ENCODE measurements at regions not wholly inside any gene's neighbourhood (a gene's known extent, or its start where the extent isn't known, plus 50 kb on each side); places are given as distances from the start of the nearest gene placed in this dataset.

DNA sequence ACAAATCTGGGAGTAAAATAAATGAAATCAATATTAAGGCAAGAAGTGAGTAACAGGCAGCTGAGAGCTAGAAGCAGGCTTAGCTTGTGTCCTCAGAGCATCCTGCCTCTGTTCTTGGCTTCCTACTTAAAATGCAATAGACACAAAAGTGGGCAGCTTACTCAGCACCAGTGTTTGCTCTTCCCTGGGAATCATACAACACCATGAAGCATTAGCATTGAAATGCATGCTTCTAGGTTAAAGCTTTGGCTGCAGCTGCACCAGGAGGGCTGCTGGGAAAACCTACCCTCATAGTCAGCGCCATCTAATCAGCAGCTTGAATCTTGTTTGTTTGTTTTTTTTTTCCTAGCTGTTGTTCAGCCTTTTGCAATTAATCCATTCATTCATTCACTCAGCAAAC lies 104.2 kb upstream of the VWC2 start:
- TF ChIP-seq, protein P1, sequence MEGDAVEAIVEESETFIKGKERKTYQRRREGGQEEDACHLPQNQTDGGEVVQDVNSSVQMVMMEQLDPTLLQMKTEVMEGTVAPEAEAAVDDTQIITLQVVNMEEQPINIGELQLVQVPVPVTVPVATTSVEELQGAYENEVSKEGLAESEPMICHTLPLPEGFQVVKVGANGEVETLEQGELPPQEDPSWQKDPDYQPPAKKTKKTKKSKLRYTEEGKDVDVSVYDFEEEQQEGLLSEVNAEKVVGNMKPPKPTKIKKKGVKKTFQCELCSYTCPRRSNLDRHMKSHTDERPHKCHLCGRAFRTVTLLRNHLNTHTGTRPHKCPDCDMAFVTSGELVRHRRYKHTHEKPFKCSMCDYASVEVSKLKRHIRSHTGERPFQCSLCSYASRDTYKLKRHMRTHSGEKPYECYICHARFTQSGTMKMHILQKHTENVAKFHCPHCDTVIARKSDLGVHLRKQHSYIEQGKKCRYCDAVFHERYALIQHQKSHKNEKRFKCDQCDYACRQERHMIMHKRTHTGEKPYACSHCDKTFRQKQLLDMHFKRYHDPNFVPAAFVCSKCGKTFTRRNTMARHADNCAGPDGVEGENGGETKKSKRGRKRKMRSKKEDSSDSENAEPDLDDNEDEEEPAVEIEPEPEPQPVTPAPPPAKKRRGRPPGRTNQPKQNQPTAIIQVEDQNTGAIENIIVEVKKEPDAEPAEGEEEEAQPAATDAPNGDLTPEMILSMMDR (IDR thresholded peaks at IDR 0.05), result no peak
- TF ChIP-seq POLR2A (IDR thresholded peaks at IDR 0.05), result no peak
